DOHH2 (cell line): ENCODE measurements at regions not wholly inside any gene's neighbourhood (a gene's known extent, or its start where the extent isn't known, plus 50 kb on each side); places are given as distances from the start of the nearest gene placed in this dataset.

ENCODE experiments used
- H3F3A ChIP-seq: fragments of 200-600 bp; sonication (generic), shearing (Covaris generic); 2 replicates; pipeline ENCODE4 v1.6.0; 2016; ENCODE audit warnings: antibody characterized with exemption, mild to moderate bottlenecking; ENCODE audit not compliant: control insufficient read depth, insufficient read depth
- H3K27ac ChIP-seq: fragments of 200-600 bp; sonication (generic); 2 replicates; pipeline ENCODE4 v1.5.1; 2014; ENCODE audit warnings: low read depth, mild to moderate bottlenecking, low read length, moderate library complexity
- H3K27me3 ChIP-seq: fragments of 200-600 bp; sonication (generic); 2 replicates; pipeline ENCODE4 v1.6.1; 2014; ENCODE audit warnings: mild to moderate bottlenecking, low read length, mixed read lengths; ENCODE audit not compliant: control insufficient read depth
- H3K36me3 ChIP-seq: fragments of 200-600 bp; sonication (generic); 2 replicates; pipeline ENCODE4 v1.6.1; 2014; ENCODE audit warnings: mild to moderate bottlenecking, low read length, moderate library complexity, mixed read lengths; ENCODE audit not compliant: control insufficient read depth
- H3K4me1 ChIP-seq: fragments of 200-600 bp; sonication (generic); 2 replicates; pipeline ENCODE4 v1.6.1; 2014; ENCODE audit warnings: mild to moderate bottlenecking, low read length, mixed read lengths; ENCODE audit not compliant: control insufficient read depth
- H3K4me2 ChIP-seq: fragments of 200-600 bp; sonication (generic); 2 replicates; pipeline ENCODE4 v1.6.0; 2014; ENCODE audit warnings: mild to moderate bottlenecking, low read length, moderate library complexity
- H3K4me3 ChIP-seq: fragments of 200-600 bp; sonication (generic); 2 replicates; pipeline ENCODE4 v1.5.1; 2014; ENCODE audit warnings: mild to moderate bottlenecking, low read length, mixed read lengths
- H3K79me2 ChIP-seq: fragments of 200-600 bp; sonication (generic); 2 replicates; pipeline ENCODE4 v1.6.1; 2014; ENCODE audit warnings: mild to moderate bottlenecking, low read length, mixed read lengths; ENCODE audit not compliant: control insufficient read depth
- H3K9me2 ChIP-seq: fragments of 200-600 bp; sonication (generic); replicated peaks from 2 replicates; pipeline ENCODE4 v1.6.1; 2014; ENCODE audit warnings: mild to moderate bottlenecking, low read length, mixed read lengths; ENCODE audit not compliant: control insufficient read depth
- H3K9me3 ChIP-seq: fragments of 200-600 bp; sonication (generic); 2 replicates; pipeline ENCODE4 v1.6.1; 2014; ENCODE audit warnings: antibody characterized with exemption, low read length, mixed read lengths; ENCODE audit not compliant: control insufficient read depth, insufficient read depth
- H4K20me1 ChIP-seq: fragments of 200-600 bp; sonication (generic); 2 replicates; pipeline ENCODE4 v1.6.0; 2014; ENCODE audit warnings: low read depth, mild to moderate bottlenecking, antibody characterized with exemption, low read length, moderate library complexity; ENCODE audit not compliant: control insufficient read depth, insufficient read depth
- CTCF ChIP-seq: fragments of 200-600 bp; sonication (generic); IDR thresholded peaks from one replicate; pipeline ENCODE4 v1.5.1; 2014; ENCODE audit warnings: antibody characterized with exemption, mild to moderate bottlenecking, low read depth, low read length; ENCODE audit not compliant: poor library complexity, severe bottlenecking
- EZH2phosphoT487 ChIP-seq: fragments of 200-600 bp; sonication (generic); IDR thresholded peaks from 2 replicates; pipeline ENCODE4 v1.6.1; 2017; ENCODE audit warnings: borderline replicate concordance, mild to moderate bottlenecking, antibody characterized with exemption, low read length, moderate library complexity, mixed read lengths

- H3K79me2 ChIP-seq: no peaks in the 10 kb centered on the region
- no peaks in the 10 kb centered on the region for H3F3A ChIP-seq
- H3K27ac ChIP-seq: no peak overlapping the region
- H3K9me3 ChIP-seq: no peaks in the 10 kb centered on the region
- H4K20me1 ChIP-seq: no peaks in the 10 kb centered on the region
- no peak for TF ChIP-seq EZH2phosphoT487
- no peak for TF ChIP-seq CTCF
- no peak overlapping the region for H3K4me2 ChIP-seq
- no peaks in the 10 kb centered on the region for H3K4me1 ChIP-seq
- no peaks in the 10 kb centered on the region for H3K36me3 ChIP-seq
- H3K9me2 ChIP-seq: no peaks in the 10 kb centered on the region
- no peak overlapping the region for H3K4me3 ChIP-seq
- H3K27me3 ChIP-seq: no peaks in the 10 kb centered on the region
Observed at GRCh38 chr13:108574856-108575255, 54.6 kb upstream of the MYO16 start.

- no peaks in the 10 kb centered on the region for H3F3A ChIP-seq
- no peaks in the 10 kb centered on the region for H3K9me2 ChIP-seq
- no peak overlapping the region for H3K4me3 ChIP-seq
- H3K4me2 ChIP-seq: no peak overlapping the region
- H4K20me1 ChIP-seq: no peaks in the 10 kb centered on the region
- no peak overlapping the region for H3K27ac ChIP-seq
- no peaks in the 10 kb centered on the region for H3K79me2 ChIP-seq
- no peaks in the 10 kb centered on the region for H3K36me3 ChIP-seq
- no peaks in the 10 kb centered on the region for H3K9me3 ChIP-seq
- H3K27me3 ChIP-seq: no peaks in the 10 kb centered on the region
- H3K4me1 ChIP-seq: no peaks in the 10 kb centered on the region
- no peak for TF ChIP-seq EZH2phosphoT487
Observed at GRCh38 chr13:108575430-108575829, 54.0 kb upstream of the MYO16 start.
